ENCODE measurements at regions not wholly inside any gene's neighbourhood (a gene's known extent, or its start where the extent isn't known, plus 50 kb on each side); places are given as distances from the start of the nearest gene placed in this dataset.

DNA sequence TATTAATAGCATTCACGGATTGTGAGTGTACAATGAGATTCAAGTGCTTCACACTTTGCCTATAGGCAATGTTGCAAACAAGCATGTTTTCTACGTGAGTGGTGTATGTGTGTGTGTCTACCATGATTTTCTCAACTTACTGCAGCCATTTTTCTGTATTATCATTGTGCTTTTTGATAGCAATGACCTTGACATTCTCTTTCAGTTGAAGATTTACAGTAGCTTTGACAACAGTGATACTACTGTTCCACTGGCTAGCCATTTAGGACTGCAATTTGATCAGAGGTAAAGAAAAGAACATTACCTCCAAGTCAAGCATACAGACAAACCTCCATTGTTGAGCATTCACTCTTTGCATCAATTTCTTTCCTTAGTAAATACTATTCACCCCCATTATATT lies 297.0 kb downstream of the MAN2A1 start:
- no peaks in the 10 kb centered on the region for H3K27me3 ChIP-seq (ENCODE audit: insufficient read depth, poor library complexity, severe bottlenecking)
- DNase-seq (ENCODE audit: low read depth in 1 of 2, low spot score in 1 of 2): no peak
- TF ChIP-seq POLR2AphosphoS5 (IDR thresholded peaks at IDR 0.05; ENCODE audit: low read depth): no peak
- TF ChIP-seq, protein P1, sequence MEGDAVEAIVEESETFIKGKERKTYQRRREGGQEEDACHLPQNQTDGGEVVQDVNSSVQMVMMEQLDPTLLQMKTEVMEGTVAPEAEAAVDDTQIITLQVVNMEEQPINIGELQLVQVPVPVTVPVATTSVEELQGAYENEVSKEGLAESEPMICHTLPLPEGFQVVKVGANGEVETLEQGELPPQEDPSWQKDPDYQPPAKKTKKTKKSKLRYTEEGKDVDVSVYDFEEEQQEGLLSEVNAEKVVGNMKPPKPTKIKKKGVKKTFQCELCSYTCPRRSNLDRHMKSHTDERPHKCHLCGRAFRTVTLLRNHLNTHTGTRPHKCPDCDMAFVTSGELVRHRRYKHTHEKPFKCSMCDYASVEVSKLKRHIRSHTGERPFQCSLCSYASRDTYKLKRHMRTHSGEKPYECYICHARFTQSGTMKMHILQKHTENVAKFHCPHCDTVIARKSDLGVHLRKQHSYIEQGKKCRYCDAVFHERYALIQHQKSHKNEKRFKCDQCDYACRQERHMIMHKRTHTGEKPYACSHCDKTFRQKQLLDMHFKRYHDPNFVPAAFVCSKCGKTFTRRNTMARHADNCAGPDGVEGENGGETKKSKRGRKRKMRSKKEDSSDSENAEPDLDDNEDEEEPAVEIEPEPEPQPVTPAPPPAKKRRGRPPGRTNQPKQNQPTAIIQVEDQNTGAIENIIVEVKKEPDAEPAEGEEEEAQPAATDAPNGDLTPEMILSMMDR (IDR thresholded peaks at IDR 0.05; ENCODE audit: insufficient read depth, low read length): no peak
- TF ChIP-seq GABPA (IDR thresholded peaks at IDR 0.05; ENCODE audit: low read depth): no peak
- no peak overlapping the region for H3K4me3 ChIP-seq (replicated peaks; ENCODE audit: insufficient read depth, low read length)
- H3K27ac ChIP-seq (replicated peaks): no peak overlapping the region

DNA sequence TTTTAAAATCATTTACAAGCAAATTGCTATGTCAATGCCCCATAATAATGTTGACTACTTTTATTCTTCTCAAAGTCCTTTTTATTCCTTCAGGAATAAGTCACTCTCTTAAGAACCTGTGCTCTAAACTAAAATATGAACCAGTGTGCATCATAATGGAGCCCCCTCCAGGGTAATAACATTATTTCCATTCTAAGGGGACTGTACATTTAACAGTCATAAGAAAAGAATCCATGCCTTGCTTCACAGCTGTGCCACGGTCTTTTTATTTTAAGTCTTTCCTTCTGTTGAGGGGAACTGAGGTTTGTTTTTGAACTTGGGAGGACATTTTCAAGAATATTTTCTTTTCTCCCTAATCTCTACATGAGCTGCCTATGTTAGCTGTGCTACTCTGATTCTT lies 297.6 kb downstream of the MAN2A1 start:
- Histone ChIP-seq H3K27ac (replicated peaks) (no peak overlapping the region), H3K4me3 (replicated peaks; ENCODE audit: insufficient read depth, low read length) (no peak overlapping the region), H3K27me3 (ENCODE audit: insufficient read depth, poor library complexity, severe bottlenecking) (no peaks in the 10 kb centered on the region)
- TF ChIP-seq GABPA (IDR thresholded peaks at IDR 0.05; ENCODE audit: low read depth) (no peak), SPI1 (IDR thresholded peaks at IDR 0.05; ENCODE audit: borderline replicate concordance, low read depth) (no peak), POLR2AphosphoS5 (IDR thresholded peaks at IDR 0.05; ENCODE audit: low read depth) (no peak)
- TF ChIP-seq, protein P2, sequence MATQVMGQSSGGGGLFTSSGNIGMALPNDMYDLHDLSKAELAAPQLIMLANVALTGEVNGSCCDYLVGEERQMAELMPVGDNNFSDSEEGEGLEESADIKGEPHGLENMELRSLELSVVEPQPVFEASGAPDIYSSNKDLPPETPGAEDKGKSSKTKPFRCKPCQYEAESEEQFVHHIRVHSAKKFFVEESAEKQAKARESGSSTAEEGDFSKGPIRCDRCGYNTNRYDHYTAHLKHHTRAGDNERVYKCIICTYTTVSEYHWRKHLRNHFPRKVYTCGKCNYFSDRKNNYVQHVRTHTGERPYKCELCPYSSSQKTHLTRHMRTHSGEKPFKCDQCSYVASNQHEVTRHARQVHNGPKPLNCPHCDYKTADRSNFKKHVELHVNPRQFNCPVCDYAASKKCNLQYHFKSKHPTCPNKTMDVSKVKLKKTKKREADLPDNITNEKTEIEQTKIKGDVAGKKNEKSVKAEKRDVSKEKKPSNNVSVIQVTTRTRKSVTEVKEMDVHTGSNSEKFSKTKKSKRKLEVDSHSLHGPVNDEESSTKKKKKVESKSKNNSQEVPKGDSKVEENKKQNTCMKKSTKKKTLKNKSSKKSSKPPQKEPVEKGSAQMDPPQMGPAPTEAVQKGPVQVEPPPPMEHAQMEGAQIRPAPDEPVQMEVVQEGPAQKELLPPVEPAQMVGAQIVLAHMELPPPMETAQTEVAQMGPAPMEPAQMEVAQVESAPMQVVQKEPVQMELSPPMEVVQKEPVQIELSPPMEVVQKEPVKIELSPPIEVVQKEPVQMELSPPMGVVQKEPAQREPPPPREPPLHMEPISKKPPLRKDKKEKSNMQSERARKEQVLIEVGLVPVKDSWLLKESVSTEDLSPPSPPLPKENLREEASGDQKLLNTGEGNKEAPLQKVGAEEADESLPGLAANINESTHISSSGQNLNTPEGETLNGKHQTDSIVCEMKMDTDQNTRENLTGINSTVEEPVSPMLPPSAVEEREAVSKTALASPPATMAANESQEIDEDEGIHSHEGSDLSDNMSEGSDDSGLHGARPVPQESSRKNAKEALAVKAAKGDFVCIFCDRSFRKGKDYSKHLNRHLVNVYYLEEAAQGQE (IDR thresholded peaks at IDR 0.05; ENCODE audit: insufficient replicate concordance, low read depth): no peak
- TF ChIP-seq, protein P1 (IDR thresholded peaks at IDR 0.05; ENCODE audit: insufficient read depth, low read length): no peak
- no peak for DNase-seq (ENCODE audit: low read depth in 1 of 2, low spot score in 1 of 2)

DNA sequence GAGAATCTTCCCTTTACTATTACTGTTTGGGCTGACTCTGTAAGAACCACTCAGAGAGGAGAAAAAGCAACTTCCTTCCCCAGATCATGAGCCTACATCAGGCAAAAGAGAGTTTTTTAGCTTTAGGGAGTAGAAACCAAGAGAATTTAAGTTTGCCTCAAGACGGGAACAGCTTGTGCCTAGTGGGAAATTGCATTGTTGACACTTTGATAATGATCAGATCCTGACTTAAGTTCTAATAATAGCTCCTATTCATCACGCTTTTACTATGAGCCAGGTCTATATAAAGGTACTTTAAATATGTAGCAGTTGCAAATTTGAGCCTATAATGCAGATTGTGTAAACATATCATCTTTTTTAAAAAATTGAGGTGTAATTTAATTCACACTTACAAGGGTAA lies 298.2 kb downstream of the MAN2A1 start:
- no peak for TF ChIP-seq POLR2AphosphoS5 (IDR thresholded peaks at IDR 0.05; ENCODE audit: low read depth)
- DNase-seq (ENCODE audit: low read depth in 1 of 2, low spot score in 1 of 2): no peak
- Histone ChIP-seq H3K27ac (replicated peaks) (no peak overlapping the region), H3K4me3 (replicated peaks; ENCODE audit: insufficient read depth, low read length) (no peak overlapping the region), H3K27me3 (ENCODE audit: insufficient read depth, poor library complexity, severe bottlenecking) (no peaks in the 10 kb centered on the region)

DNA sequence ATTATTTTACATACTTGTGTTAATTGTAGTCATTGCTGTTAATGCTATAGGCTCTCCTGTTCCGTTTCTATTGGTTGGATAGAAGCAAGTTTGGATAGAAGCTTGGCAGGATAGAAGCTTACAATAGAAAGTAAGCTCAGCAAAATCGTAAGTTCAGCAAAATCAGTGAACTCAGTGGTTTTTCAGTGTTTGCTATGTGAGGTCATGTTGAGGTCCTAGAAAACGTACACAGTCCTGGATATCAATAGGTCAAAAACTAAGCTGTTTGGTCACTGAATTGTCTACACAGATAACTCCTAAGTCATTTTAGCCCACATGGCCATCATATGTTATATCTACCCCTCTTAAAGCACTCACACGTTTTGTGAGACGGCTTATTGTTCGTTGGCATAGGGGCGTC lies 299.4 kb downstream of the MAN2A1 start:
- DNase-seq (ENCODE audit: low read depth in 1 of 2, low spot score in 1 of 2): no peak
- Histone ChIP-seq H3K4me3 (replicated peaks; ENCODE audit: insufficient read depth, low read length) (no peak overlapping the region), H3K27me3 (ENCODE audit: insufficient read depth, poor library complexity, severe bottlenecking) (no peaks in the 10 kb centered on the region), H3K27ac (replicated peaks) (no peak overlapping the region)
- TF ChIP-seq GABPA (IDR thresholded peaks at IDR 0.05; ENCODE audit: low read depth): no peak
- TF ChIP-seq SPI1 (IDR thresholded peaks at IDR 0.05; ENCODE audit: borderline replicate concordance, low read depth): no peak
- no peak for TF ChIP-seq POLR2AphosphoS5 (IDR thresholded peaks at IDR 0.05; ENCODE audit: low read depth)
- TF ChIP-seq, protein P2 (IDR thresholded peaks at IDR 0.05; ENCODE audit: insufficient replicate concordance, low read depth): no peak

DNA sequence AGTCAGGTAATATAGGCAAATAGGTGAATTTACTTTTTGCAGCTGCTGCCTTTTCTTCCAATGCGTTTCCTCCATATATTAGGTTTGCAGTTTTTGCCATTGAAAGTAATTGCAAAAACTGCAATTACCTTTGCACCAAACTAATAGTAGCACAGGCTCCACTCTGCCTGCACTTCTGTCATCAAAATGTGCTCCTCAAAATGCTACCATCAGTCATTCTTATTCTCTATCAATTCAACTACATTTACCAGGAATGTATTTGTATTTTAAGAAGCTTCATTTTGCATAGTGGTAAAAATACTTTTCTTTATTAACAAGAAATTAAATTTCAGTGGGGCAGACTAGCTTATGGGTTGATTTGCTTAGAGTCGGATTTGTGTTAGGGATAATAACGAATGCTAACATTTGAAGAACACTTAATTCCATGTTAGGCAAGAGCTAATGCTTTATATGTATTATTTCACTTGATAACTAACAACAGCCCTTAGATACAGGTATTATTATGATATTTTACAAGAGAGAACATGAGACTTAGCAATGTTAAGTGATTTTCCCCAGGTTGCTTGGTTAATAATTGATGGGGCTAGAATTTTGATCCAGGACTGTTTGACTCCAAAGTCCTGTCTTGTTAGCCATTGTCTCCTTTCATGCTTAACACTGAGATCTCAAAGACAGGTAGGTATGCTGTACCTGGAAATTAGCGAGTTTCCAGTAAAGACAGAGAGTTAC lies 300.4 kb downstream of the MAN2A1 start:
- no peak for TF ChIP-seq GABPA (IDR thresholded peaks at IDR 0.05; ENCODE audit: low read depth)
- Histone ChIP-seq H3K4me3 (replicated peaks; ENCODE audit: insufficient read depth, low read length) (no peak overlapping the region), H3K27ac (replicated peaks) (no peak overlapping the region), H3K27me3 (ENCODE audit: insufficient read depth, poor library complexity, severe bottlenecking) (no peaks in the 10 kb centered on the region)
- no peak for DNase-seq (ENCODE audit: low read depth in 1 of 2, low spot score in 1 of 2)
